Nucleus accumbens (tissue), 56 donors: ENCODE measurements at regions not wholly inside any gene's neighbourhood (a gene's known extent, or its start where the extent isn't known, plus 50 kb on each side); places are given as distances from the start of the nearest gene placed in this dataset.
A peak's percentile ranks its signal among the peaks of the same experiment; 100 is the strongest.

ENCODE experiments used
- DNase-seq, 56 donors: peaks; one replicate each; lab custom pipeline; 2025; lab: John Stamatoyannopoulos, UW

- no peak for DNase-seq
Observed at GRCh38 chr4:41423117-41423516, 114.8 kb upstream of the LIMCH1 start.

GRCh38 chr4:41424522-41424921 is 113.4 kb upstream of the LIMCH1 start:
- DNase-seq = no peak

- DNase-seq = no peak
Observed at GRCh38 chr4:41425650-41426049, 112.3 kb upstream of the LIMCH1 start.

- DNase-seq = no peak
Observed at GRCh38 chr4:41426539-41426938, 111.4 kb upstream of the LIMCH1 start.

- DNase-seq = peak in 1 of 56 donors; percentile 12
Observed at GRCh38 chr4:41427306-41427882, 110.6 kb upstream of the LIMCH1 start.

- no peak for DNase-seq
Observed at GRCh38 chr4:41427931-41428600, 109.9 kb upstream of the LIMCH1 start.

- DNase-seq = no peak
Observed at GRCh38 chr4:41428601-41429279, 109.2 kb upstream of the LIMCH1 start.

GRCh38 chr4:41429280-41429669 is 108.7 kb upstream of the LIMCH1 start:
- DNase-seq = no peak

- DNase-seq = no peak
Observed at GRCh38 chr4:41430792-41431191, 107.2 kb upstream of the LIMCH1 start.

- no peak for DNase-seq
Observed at GRCh38 chr4:41431276-41431675, 106.7 kb upstream of the LIMCH1 start.

- DNase-seq = no peak
Observed at GRCh38 chr4:41432219-41432618, 105.7 kb upstream of the LIMCH1 start.

- DNase-seq = no peak
Observed at GRCh38 chr4:41432881-41433280, 105.1 kb upstream of the LIMCH1 start.

- DNase-seq = no peak
Observed at GRCh38 chr4:41433361-41433760, 104.6 kb upstream of the LIMCH1 start.

- DNase-seq = no peak
Observed at GRCh38 chr4:41435510-41435909, 102.4 kb upstream of the LIMCH1 start.

GRCh38 chr4:41436419-41436818 is 101.5 kb upstream of the LIMCH1 start:
- no peak for DNase-seq

GRCh38 chr4:41437111-41437536 is 100.8 kb upstream of the LIMCH1 start:
- DNase-seq = no peak

- DNase-seq = no peak
Observed at GRCh38 chr4:41438931-41439297, 99.0 kb upstream of the LIMCH1 start.

- no peak for DNase-seq
Observed at GRCh38 chr4:41442810-41443209, 95.1 kb upstream of the LIMCH1 start.

GRCh38 chr4:41443340-41444079 is 94.4 kb upstream of the LIMCH1 start:
- DNase-seq = no peak

- no peak for DNase-seq
Observed at GRCh38 chr4:41446391-41446790, 91.6 kb upstream of the LIMCH1 start.

- DNase-seq = no peak
Observed at GRCh38 chr4:41446981-41447725, 90.8 kb upstream of the LIMCH1 start.
